Lung (tissue), 11 donors: ENCODE measurements at regions not wholly inside any gene's neighbourhood (a gene's known extent, or its start where the extent isn't known, plus 50 kb on each side); places are given as distances from the start of the nearest gene placed in this dataset.

Source experiments
- ATAC-seq: fragments of 200-7000 bp; cut with Tn5 transposase; one replicate; pipeline ENCODE4 v1.9.1; 2020; ENCODE audit warnings: moderate number of reproducible peaks; ENCODE audit not compliant: insufficient read depth, low FRiP score
- DNase-seq, 3 donors: peaks; one replicate each; pipeline ENCODE4 v3.0.0-alpha.2; 2013 to 2017
- H3K27ac ChIP-seq, 2 donors: one replicate each; pipeline ENCODE4 v1.5.1; 2013; ENCODE audit warnings: mild to moderate bottlenecking in 2 of 2, moderate library complexity in 2 of 2, control low read depth in 1 of 2, inconsistent platforms in 1 of 2, low read depth in 1 of 2, low read length in 1 of 2
- H3K27me3 ChIP-seq, 3 donors: one replicate each; pipeline ENCODE4 v1.5.1; 2013; ENCODE audit warnings: low read length in 2 of 3; ENCODE audit not compliant: control insufficient read depth in 3 of 3, insufficient read depth in 3 of 3
- H3K36me3 ChIP-seq, 4 donors: one replicate each; pipeline ENCODE4 v1.5.1; 2013; ENCODE audit warnings: low read length in 4 of 4, mild to moderate bottlenecking in 1 of 4, moderate library complexity in 1 of 4; ENCODE audit not compliant: control insufficient read depth in 4 of 4, insufficient read depth in 4 of 4
- H3K4me1 ChIP-seq, 5 donors: one replicate each; pipeline ENCODE4 v1.5.1; 2013; ENCODE audit warnings: low read length in 5 of 5, mild to moderate bottlenecking in 2 of 5, moderate library complexity in 1 of 5; ENCODE audit not compliant: control insufficient read depth in 5 of 5, insufficient read depth in 5 of 5
- H3K4me3 ChIP-seq: one replicate; pipeline ENCODE4 v1.5.1; 2013; ENCODE audit warnings: mild to moderate bottlenecking, control low read depth, moderate library complexity
- H3K9ac ChIP-seq, 2 donors: one replicate each; pipeline ENCODE4 v1.5.1; 2013; ENCODE audit warnings: low read length in 2 of 2, control low read depth in 1 of 2; ENCODE audit not compliant: insufficient read depth in 1 of 2
- H3K9me3 ChIP-seq, 4 donors: one replicate each; pipeline ENCODE4 v1.5.1; 2013; ENCODE audit warnings: low read length in 3 of 4, mild to moderate bottlenecking in 1 of 4, moderate library complexity in 1 of 4; ENCODE audit not compliant: control insufficient read depth in 4 of 4, insufficient read depth in 3 of 4
- CTCF ChIP-seq: IDR thresholded peaks from 2 replicates; pipeline ENCODE4 v1.5.1; 2012; ENCODE audit warnings: mild to moderate bottlenecking; ENCODE audit errors: control extremely low read depth, extremely low read depth
- WGBS, 2 donors: extraction: QIAGEN DNeasy Blood & Tissue Kit; methylation state at CpG; one replicate each; pipeline ENCODE4 v1.1.7; 2013; 5-methylcytosine and 5-hydroxymethylcytosine counted together
- donor health status: control.
- donor health status: control.
- donor health status: Bipolar disorder and iron deficiency.
- donor health status: healthy.
- donor health status: DM: yes; HTN: yes; CAD: no.

- no peak for ATAC-seq
- no peak overlapping the region for H3K9ac ChIP-seq
- H3K4me3 ChIP-seq = no peak overlapping the region
- no peaks in the 10 kb centered on the region for H3K27me3 ChIP-seq
- peaks cover 0 to 3% (median under 1%) of the 10 kb centered on the region in 4 donors for H3K9me3 ChIP-seq
- H3K27ac ChIP-seq = no peak overlapping the region
- H3K4me1 ChIP-seq = peaks cover 0 to 7% (median 0%) of the 10 kb centered on the region in 5 donors
- no peak for TF ChIP-seq CTCF
- no peak for DNase-seq
- 65 to 83% methylated on average over 1 of the region's 1 CpG for WGBS, 2 donors
- H3K36me3 ChIP-seq = no peaks in the 10 kb centered on the region
Measured at GRCh38 chr2:133655610-133656009, 87.3 kb upstream of the NCKAP5 start.

- Histone ChIP-seq H3K36me3 (no peaks in the 10 kb centered on the region), H3K27me3 (no peaks in the 10 kb centered on the region), H3K9me3 (peaks cover 0 to 2% (median 0%) of the 10 kb centered on the region in 4 donors), H3K4me1 (peaks cover 0 to 6% (median 0%) of the 10 kb centered on the region in 5 donors), H3K9ac (no peak overlapping the region), H3K27ac (no peak overlapping the region), H3K4me3 (no peak overlapping the region)
- WGBS, 2 donors = 93 to 95% methylated on average over 6 of the region's 6 CpGs
- ATAC-seq (no peak), DNase-seq (no peak)
- no peak for TF ChIP-seq CTCF
Measured at GRCh38 chr2:133657591-133657990, 89.3 kb upstream of the NCKAP5 start.

GRCh38 chr2:133658020-133658903, 90.0 kb upstream of the NCKAP5 start:
- H3K27me3 ChIP-seq = no peaks in the 10 kb centered on the region
- H3K36me3 ChIP-seq = no peaks in the 10 kb centered on the region
- H3K9ac ChIP-seq = no peak overlapping the region
- no peaks in the 10 kb centered on the region for H3K4me1 ChIP-seq
- WGBS, 2 donors = 82 to 84% methylated on average over 11 of the region's 11 CpGs
- no peak for ATAC-seq
- DNase-seq = no peak
- H3K9me3 ChIP-seq = peaks cover 0 to 2% (median 0%) of the 10 kb centered on the region in 4 donors
- no peak for TF ChIP-seq CTCF
- no peak overlapping the region for H3K27ac ChIP-seq
- H3K4me3 ChIP-seq = no peak overlapping the region
